Astrocyte (in vitro differentiated cells and primary cell): ENCODE measurements at regions not wholly inside any gene's neighbourhood (a gene's known extent, or its start where the extent isn't known, plus 50 kb on each side); places are given as distances from the start of the nearest gene placed in this dataset.

Experiments used
- EZH2 ChIP-seq: IDR thresholded peaks from 2 replicates; pipeline ENCODE4 v1.6.1; 2012; ENCODE audit warnings: mild to moderate bottlenecking, low read length, inconsistent platforms; ENCODE audit not compliant: insufficient read depth
- TF ChIP-seq, protein P1 (sequence below): IDR thresholded peaks from 2 replicates; pipeline ENCODE4 v1.5.1; 2011; ENCODE audit warnings: low read depth, mild to moderate bottlenecking, inconsistent platforms, low read length, moderate library complexity; ENCODE audit not compliant: insufficient read depth

DNA sequence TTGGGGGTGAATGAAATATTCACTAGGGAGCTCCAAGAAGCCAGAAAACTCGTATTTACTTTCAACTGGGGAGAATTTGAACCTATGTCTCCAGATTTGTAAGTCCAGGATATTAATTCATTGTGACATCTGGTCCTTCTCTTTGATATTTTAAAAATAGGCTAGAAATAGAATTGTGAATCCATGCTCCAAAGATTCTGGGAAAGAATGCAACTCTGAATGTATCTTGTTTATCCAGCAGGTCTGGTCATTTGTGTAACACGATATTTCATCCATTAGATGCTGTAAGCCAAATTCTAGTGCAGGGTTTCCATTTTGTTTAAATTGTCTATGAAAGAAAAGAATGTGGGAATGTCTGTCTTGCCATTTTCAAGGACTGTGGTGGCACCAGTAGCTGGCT, 334.7 kb downstream of the BMP4 start:
- no peak for TF ChIP-seq EZH2
- TF ChIP-seq, protein P1, sequence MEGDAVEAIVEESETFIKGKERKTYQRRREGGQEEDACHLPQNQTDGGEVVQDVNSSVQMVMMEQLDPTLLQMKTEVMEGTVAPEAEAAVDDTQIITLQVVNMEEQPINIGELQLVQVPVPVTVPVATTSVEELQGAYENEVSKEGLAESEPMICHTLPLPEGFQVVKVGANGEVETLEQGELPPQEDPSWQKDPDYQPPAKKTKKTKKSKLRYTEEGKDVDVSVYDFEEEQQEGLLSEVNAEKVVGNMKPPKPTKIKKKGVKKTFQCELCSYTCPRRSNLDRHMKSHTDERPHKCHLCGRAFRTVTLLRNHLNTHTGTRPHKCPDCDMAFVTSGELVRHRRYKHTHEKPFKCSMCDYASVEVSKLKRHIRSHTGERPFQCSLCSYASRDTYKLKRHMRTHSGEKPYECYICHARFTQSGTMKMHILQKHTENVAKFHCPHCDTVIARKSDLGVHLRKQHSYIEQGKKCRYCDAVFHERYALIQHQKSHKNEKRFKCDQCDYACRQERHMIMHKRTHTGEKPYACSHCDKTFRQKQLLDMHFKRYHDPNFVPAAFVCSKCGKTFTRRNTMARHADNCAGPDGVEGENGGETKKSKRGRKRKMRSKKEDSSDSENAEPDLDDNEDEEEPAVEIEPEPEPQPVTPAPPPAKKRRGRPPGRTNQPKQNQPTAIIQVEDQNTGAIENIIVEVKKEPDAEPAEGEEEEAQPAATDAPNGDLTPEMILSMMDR: no peak
